OCI-LY3 (cell line): ENCODE measurements at regions not wholly inside any gene's neighbourhood (a gene's known extent, or its start where the extent isn't known, plus 50 kb on each side); places are given as distances from the start of the nearest gene placed in this dataset.

Experiments
- H2AFZ ChIP-seq: fragments of 200-600, 300-600 bp; shearing (Covaris generic); 2 replicates; pipeline ENCODE4 v1.6.0; 2014; ENCODE audit warnings: antibody characterized with exemption, low read depth, low read length
- H3K27ac ChIP-seq: fragments of 200-600, 300-600 bp; sonication (generic); 2 replicates; pipeline ENCODE4 v1.5.1; 2014; ENCODE audit warnings: mild to moderate bottlenecking, low read length, moderate library complexity, mixed read lengths
- H3K27me3 ChIP-seq: fragments of 200-600, 300-600 bp; sonication (generic); 2 replicates; pipeline ENCODE4 v1.6.1; 2014; ENCODE audit warnings: low read depth, low read length, mixed read lengths
- H3K36me3 ChIP-seq: fragments of 200-600, 300-600 bp; sonication (generic); replicated peaks from 2 replicates; pipeline ENCODE3; 2014; ENCODE audit warnings: low read depth, low read length, mixed read lengths
- H3K4me1 ChIP-seq: fragments of 300-600, 200-600 bp; sonication (generic); 2 replicates; pipeline ENCODE4 v1.6.1; 2014; ENCODE audit warnings: low read length, mixed read lengths
- H3K4me2 ChIP-seq: fragments of 200-600, 300-600 bp; sonication (generic); 2 replicates; pipeline ENCODE4 v1.6.1; 2014; ENCODE audit warnings: low read length, mixed read lengths
- H3K4me3 ChIP-seq: fragments of 300-600, 200-600 bp; sonication (generic); 2 replicates; pipeline ENCODE4 v1.5.1; 2014; ENCODE audit warnings: antibody characterized with exemption, mild to moderate bottlenecking, low read length, moderate library complexity
- H3K79me2 ChIP-seq: fragments of 300-600, 200-600 bp; shearing (Covaris generic); 2 replicates; pipeline ENCODE4 v1.6.1; 2014; ENCODE audit warnings: mild to moderate bottlenecking, low read length, mixed read lengths
- H3K9ac ChIP-seq: fragments of 300-600, 200-600 bp; shearing (Covaris generic); 2 replicates; pipeline ENCODE4 v1.6.0; 2014; ENCODE audit warnings: mild to moderate bottlenecking, low read length, moderate library complexity
- H3K9me3 ChIP-seq: fragments of 200-600, 300-600 bp; shearing (Covaris generic); 2 replicates; pipeline ENCODE4 v1.6.1; 2014; ENCODE audit warnings: low read length, mixed read lengths; ENCODE audit not compliant: insufficient read depth
- H4K20me1 ChIP-seq: fragments of 200-600, 300-600 bp; sonication (generic); 2 replicates; pipeline ENCODE4 v1.6.1; 2016; ENCODE audit warnings: low read length, mixed read lengths; ENCODE audit not compliant: insufficient read depth
- EZH2phosphoT487 ChIP-seq: fragments of 200-600 bp; shearing (Covaris generic); IDR thresholded peaks from 2 replicates; pipeline ENCODE4 v1.6.1; 2018; ENCODE audit warnings: antibody characterized with exemption, mixed run types, low read depth
- TF ChIP-seq, protein P1 (sequence below): fragments of 200-600, 300-600 bp; sonication (generic); IDR thresholded peaks from 2 replicates; pipeline ENCODE4 v1.5.1; 2014; ENCODE audit warnings: antibody characterized with exemption, low read length, low read depth

DNA sequence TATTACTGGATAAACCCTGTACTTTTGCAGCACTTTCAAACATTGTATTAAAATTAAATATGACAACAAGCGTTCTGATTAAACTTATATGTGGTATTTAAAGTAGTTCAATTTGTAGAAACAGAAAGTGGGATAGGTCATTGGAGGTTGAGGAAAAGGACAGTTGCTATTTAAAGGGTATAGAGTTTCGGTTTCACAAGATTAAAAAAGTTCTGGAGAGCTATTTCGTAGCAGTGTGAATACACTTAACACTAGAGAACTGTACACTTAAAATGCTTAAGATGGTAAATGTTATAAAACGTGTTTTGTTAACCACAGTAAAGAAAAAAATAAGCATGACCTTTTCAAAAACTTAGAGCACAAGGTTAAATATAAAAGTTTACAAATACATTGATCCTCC lies 382.1 kb downstream of the BRINP1 start:
- Histone ChIP-seq H3K9me3 (no peaks in the 10 kb centered on the region), H3K9ac (no peak overlapping the region), H3K4me3 (no peak overlapping the region), H3K36me3 (no peaks in the 10 kb centered on the region), H3K4me2 (no peak overlapping the region), H3K79me2 (no peaks in the 10 kb centered on the region), H3K27me3 (no peaks in the 10 kb centered on the region), H3K4me1 (no peaks in the 10 kb centered on the region), H2AFZ (no peak overlapping the region), H3K27ac (no peak overlapping the region), H4K20me1 (no peaks in the 10 kb centered on the region)
- TF ChIP-seq EZH2phosphoT487 = no peak
- TF ChIP-seq, protein P1, sequence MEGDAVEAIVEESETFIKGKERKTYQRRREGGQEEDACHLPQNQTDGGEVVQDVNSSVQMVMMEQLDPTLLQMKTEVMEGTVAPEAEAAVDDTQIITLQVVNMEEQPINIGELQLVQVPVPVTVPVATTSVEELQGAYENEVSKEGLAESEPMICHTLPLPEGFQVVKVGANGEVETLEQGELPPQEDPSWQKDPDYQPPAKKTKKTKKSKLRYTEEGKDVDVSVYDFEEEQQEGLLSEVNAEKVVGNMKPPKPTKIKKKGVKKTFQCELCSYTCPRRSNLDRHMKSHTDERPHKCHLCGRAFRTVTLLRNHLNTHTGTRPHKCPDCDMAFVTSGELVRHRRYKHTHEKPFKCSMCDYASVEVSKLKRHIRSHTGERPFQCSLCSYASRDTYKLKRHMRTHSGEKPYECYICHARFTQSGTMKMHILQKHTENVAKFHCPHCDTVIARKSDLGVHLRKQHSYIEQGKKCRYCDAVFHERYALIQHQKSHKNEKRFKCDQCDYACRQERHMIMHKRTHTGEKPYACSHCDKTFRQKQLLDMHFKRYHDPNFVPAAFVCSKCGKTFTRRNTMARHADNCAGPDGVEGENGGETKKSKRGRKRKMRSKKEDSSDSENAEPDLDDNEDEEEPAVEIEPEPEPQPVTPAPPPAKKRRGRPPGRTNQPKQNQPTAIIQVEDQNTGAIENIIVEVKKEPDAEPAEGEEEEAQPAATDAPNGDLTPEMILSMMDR = no peak

DNA sequence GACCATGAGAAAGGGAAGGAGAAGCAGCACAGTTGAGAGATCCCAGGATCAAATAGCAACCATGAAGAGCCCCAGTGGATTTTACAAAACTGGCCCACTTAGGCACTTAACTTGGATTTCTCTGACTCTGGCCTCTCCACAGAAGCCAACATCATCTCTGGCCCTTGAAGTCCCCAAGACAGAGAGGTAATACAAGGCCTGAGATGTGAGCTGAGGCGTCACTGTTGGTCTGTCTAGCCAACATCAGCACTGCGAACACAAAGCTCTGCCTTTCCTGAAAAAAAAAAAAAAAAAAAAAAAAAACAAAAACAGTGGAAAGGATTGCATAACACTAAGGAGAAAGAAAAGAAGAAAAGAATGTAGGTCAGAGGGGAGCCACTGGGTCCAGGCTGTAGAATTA lies 378.3 kb downstream of the BRINP1 start:
- no peak overlapping the region for H3K4me3 ChIP-seq
- H3K9me3 ChIP-seq = no peaks in the 10 kb centered on the region
- no peaks in the 10 kb centered on the region for H3K36me3 ChIP-seq
- H3K9ac ChIP-seq = no peak overlapping the region
- no peaks in the 10 kb centered on the region for H3K4me1 ChIP-seq
- H3K27ac ChIP-seq = no peak overlapping the region
- H3K79me2 ChIP-seq = no peaks in the 10 kb centered on the region
- H4K20me1 ChIP-seq = no peaks in the 10 kb centered on the region
- H2AFZ ChIP-seq = no peak overlapping the region
- H3K4me2 ChIP-seq = no peak overlapping the region
- TF ChIP-seq, protein P1 = no peak
- TF ChIP-seq EZH2phosphoT487 = no peak
- H3K27me3 ChIP-seq = no peaks in the 10 kb centered on the region

DNA sequence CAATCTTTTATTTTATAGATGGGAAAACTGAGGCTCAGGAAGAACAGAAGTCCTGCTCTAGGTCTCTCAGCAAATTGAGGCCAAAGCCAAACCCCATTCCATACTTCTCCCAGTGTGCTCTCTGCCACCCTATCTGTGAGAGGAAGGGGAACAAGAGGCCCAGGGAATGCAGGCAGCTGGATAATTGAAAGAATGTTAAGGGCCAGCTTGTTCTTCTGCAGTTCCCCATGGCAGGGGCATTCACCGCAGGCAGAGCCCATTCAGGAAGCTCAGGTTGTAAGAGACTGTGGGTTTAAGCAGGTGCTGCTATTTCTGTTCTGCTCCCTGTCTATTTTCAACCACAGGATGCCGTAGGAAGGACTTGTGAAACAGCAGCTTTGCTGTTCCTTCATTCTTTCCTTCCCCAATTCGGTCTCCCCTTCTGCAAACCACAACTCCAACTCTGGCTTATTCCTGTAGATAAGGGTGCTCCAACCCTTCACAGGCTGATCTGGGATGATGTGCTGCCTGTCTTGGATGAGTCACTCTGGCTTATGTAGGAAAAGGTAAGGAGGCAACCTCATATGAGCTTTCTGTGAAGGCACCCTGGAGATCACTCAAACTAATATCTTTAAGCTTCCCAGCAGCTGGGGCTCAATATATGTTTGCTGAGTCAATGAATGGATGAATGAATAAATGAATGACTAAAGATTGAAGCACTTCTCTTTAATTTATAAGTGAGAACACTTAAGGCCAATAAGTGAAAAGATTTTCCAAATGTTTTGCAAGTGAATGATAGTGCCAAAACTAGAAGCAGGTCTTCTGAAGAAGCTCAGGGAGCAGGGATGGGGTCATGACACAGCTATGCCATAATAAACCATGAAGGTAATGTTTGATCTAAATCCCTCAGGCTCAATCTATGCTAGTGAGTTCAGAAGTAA lies 377.6 kb downstream of the BRINP1 start:
- Histone ChIP-seq H3K9me3 (no peaks in the 10 kb centered on the region), H3K4me3 (no peak overlapping the region), H3K9ac (no peak overlapping the region), H3K27ac (no peak overlapping the region), H3K36me3 (no peaks in the 10 kb centered on the region), H2AFZ (no peak overlapping the region), H3K4me2 (no peak overlapping the region), H3K27me3 (no peaks in the 10 kb centered on the region), H3K4me1 (no peaks in the 10 kb centered on the region), H3K79me2 (no peaks in the 10 kb centered on the region), H4K20me1 (no peaks in the 10 kb centered on the region)
- TF ChIP-seq, protein P1 = no peak
- TF ChIP-seq EZH2phosphoT487 = no peak

DNA sequence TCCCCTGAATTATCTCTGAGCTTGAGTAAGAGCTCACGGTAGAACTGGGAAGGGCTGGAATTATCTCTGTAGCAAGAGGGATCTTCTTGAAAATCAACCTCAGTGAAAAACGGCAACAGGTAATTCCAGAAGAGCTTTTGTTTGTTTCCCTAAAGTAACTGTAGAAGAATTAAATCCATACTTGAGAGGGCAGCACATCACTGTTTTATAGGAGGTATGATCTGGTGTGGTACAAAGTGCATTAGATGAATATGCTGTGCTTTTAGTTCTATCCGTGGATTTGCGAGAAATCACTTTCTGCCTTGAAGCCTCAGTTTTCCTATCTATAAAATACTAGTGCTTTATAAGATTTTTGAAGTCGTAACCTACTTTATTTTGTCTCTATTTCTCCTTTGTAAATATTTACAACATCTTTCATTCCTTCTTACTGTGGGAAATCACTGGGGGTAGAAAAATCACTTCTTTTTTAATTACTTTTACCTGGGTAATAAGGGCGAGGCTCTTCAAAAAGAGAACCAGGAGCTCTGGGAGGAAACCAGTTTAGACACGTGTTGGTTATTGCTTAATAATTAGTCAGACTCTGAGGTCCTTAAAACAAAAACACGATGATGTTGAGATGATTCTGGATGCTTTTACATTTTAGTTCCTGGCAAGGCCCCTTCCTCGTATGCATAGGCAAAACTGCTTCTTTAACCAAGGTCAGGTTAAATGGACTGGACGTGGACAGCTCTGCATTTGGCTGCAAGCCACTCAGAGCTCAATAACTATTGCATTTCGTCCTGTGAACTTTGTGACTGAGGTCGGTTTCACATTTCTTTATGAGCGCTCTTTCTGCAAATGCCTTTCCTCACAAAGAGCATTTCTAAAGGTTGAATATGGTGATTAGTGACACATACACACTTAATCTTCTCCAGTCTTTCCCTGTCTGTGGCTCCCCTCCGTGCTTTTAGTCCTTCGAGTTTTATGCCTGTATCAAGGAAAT lies 376.1 kb downstream of the BRINP1 start:
- no peaks in the 10 kb centered on the region for H3K36me3 ChIP-seq
- H3K27me3 ChIP-seq = no peaks in the 10 kb centered on the region
- no peak overlapping the region for H3K4me2 ChIP-seq
- no peak overlapping the region for H2AFZ ChIP-seq
- H3K9ac ChIP-seq = no peak overlapping the region
- no peaks in the 10 kb centered on the region for H3K9me3 ChIP-seq
- H3K4me3 ChIP-seq = no peak overlapping the region
- H4K20me1 ChIP-seq = no peaks in the 10 kb centered on the region
- TF ChIP-seq EZH2phosphoT487 = no peak
- TF ChIP-seq, protein P1 = no peak
- no peaks in the 10 kb centered on the region for H3K4me1 ChIP-seq
- H3K79me2 ChIP-seq = no peaks in the 10 kb centered on the region
- no peak overlapping the region for H3K27ac ChIP-seq
